ENCODE measurements at regions not wholly inside any gene's neighbourhood (a gene's known extent, or its start where the extent isn't known, plus 50 kb on each side); places are given as distances from the start of the nearest gene placed in this dataset.
A peak's percentile ranks its signal among the peaks of the same experiment; 100 is the strongest.

DNA sequence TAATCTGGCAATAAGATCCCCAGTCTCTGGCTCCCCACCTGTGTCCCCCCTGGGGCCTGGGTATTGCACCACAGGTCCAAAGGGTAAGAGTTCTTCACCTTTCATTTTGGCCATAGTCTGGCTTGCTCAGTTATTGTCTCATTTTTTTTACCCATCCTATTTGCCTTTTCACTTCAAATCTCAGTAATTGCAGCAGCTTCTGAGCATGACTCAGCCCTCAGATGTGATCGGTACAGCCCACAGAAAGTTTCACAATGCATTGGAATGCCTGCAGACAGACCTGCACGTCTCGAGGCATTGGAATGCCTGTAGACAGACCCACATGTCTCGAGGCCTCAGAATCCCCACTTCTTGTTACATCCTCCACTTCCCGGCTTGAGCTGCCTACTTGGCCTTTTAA, 173.6 kb downstream of the NUFIP1 start (continued):
- TF ChIP-seq, protein P1, sequence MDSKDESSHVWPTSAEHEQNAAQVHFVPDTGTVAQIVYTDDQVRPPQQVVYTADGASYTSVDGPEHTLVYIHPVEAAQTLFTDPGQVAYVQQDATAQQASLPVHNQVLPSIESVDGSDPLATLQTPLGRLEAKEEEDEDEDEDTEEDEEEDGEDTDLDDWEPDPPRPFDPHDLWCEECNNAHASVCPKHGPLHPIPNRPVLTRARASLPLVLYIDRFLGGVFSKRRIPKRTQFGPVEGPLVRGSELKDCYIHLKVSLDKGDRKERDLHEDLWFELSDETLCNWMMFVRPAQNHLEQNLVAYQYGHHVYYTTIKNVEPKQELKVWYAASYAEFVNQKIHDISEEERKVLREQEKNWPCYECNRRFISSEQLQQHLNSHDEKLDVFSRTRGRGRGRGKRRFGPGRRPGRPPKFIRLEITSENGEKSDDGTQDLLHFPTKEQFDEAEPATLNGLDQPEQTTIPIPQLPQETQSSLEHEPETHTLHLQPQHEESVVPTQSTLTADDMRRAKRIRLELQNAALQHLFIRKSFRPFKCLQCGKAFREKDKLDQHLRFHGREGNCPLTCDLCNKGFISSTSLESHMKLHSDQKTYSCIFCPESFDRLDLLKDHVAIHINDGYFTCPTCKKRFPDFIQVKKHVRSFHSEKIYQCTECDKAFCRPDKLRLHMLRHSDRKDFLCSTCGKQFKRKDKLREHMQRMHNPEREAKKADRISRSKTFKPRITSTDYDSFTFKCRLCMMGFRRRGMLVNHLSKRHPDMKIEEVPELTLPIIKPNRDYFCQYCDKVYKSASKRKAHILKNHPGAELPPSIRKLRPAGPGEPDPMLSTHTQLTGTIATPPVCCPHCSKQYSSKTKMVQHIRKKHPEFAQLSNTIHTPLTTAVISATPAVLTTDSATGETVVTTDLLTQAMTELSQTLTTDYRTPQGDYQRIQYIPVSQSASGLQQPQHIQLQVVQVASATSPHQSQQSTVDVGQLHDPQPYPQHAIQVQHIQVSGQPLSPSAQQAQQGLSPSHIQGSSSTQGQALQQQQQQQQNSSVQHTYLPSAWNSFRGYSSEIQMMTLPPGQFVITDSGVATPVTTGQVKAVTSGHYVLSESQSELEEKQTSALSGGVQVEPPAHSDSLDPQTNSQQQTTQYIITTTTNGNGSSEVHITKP (tag by site-specific recombination; IDR thresholded peaks at IDR 0.05), result no peak
- no peak for TF ChIP-seq ZNF184 (tag by site-specific recombination; IDR thresholded peaks at IDR 0.05)
- no peak for TF ChIP-seq ZNF501 (tag by site-specific recombination; IDR thresholded peaks at IDR 0.05)
- TF ChIP-seq, protein P2, sequence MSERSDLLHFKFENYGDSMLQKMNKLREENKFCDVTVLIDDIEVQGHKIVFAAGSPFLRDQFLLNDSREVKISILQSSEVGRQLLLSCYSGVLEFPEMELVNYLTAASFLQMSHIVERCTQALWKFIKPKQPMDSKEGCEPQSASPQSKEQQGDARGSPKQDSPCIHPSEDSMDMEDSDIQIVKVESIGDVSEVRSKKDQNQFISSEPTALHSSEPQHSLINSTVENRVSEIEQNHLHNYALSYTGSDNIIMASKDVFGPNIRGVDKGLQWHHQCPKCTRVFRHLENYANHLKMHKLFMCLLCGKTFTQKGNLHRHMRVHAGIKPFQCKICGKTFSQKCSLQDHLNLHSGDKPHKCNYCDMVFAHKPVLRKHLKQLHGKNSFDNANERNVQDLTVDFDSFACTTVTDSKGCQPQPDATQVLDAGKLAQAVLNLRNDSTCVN (tag by site-specific recombination; optimal IDR thresholded peaks at IDR 0.05), result no peak
- no peak for TF ChIP-seq ZNF529 (tag by site-specific recombination; IDR thresholded peaks at IDR 0.05; ENCODE audit: insufficient replicate concordance)
- TF ChIP-seq ZNF514 (tag by site-specific recombination; IDR thresholded peaks at IDR 0.05), result no peak
- TF ChIP-seq, protein P3, sequence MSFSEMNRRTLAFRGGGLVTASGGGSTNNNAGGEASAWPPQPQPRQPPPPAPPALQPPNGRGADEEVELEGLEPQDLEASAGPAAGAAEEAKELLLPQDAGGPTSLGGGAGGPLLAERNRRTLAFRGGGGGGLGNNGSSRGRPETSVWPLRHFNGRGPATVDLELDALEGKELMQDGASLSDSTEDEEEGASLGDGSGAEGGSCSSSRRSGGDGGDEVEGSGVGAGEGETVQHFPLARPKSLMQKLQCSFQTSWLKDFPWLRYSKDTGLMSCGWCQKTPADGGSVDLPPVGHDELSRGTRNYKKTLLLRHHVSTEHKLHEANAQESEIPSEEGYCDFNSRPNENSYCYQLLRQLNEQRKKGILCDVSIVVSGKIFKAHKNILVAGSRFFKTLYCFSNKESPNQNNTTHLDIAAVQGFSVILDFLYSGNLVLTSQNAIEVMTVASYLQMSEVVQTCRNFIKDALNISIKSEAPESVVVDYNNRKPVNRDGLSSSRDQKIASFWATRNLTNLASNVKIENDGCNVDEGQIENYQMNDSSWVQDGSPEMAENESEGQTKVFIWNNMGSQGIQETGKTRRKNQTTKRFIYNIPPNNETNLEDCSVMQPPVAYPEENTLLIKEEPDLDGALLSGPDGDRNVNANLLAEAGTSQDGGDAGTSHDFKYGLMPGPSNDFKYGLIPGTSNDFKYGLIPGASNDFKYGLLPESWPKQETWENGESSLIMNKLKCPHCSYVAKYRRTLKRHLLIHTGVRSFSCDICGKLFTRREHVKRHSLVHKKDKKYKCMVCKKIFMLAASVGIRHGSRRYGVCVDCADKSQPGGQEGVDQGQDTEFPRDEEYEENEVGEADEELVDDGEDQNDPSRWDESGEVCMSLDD (tag by site-specific recombination; IDR thresholded peaks at IDR 0.05), result no peak
- no peak for TF ChIP-seq KLF10 (tag by site-specific recombination; IDR thresholded peaks at IDR 0.05)
- no peak for TF ChIP-seq ZNF830 (tag by site-specific recombination; IDR thresholded peaks at IDR 0.05; ENCODE audit: low read depth)
- TF ChIP-seq ZNF274 (IDR thresholded peaks at IDR 0.05; ENCODE audit: low read length), result no peak
- TF ChIP-seq ZNF274 (tag by site-specific recombination; IDR thresholded peaks at IDR 0.05; ENCODE audit: borderline replicate concordance), result no peak
- TF ChIP-seq, protein P4, sequence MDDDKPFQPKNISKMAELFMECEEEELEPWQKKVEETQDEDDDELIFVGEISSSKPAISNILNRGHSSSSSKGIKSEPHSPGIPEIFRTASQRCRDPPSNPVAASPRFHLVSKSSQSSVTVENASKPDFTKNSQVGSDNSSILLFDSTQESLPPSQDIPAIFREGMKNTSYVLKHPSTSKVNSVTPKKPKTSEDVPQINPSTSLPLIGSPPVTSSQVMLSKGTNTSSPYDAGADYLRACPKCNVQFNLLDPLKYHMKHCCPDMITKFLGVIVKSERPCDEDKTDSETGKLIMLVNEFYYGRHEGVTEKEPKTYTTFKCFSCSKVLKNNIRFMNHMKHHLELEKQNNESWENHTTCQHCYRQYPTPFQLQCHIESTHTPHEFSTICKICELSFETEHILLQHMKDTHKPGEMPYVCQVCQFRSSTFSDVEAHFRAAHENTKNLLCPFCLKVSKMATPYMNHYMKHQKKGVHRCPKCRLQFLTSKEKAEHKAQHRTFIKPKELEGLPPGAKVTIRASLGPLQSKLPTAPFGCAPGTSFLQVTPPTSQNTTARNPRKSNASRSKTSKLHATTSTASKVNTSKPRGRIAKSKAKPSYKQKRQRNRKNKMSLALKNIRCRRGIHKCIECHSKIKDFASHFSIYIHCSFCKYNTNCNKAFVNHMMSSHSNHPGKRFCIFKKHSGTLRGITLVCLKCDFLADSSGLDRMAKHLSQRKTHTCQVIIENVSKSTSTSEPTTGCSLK (tag by site-specific recombination; IDR thresholded peaks at IDR 0.05), result no peak
- no peak for TF ChIP-seq HOXC10 (CRISPR knock-in tag; IDR thresholded peaks at IDR 0.05)
- TF ChIP-seq MZF1 (tag by site-specific recombination; IDR thresholded peaks at IDR 0.05; ENCODE audit: borderline replicate concordance), result no peak
- no peak for TF ChIP-seq ZNF777 (tag by site-specific recombination; IDR thresholded peaks at IDR 0.05; ENCODE audit: borderline replicate concordance)
- TF ChIP-seq ZXDB (tag by site-specific recombination; IDR thresholded peaks at IDR 0.05), result no peak
- TF ChIP-seq PRDM1 (tag by site-specific recombination; IDR thresholded peaks at IDR 0.05), result peak; percentile 58; the same call in 1 of the 2 replicates
- TF ChIP-seq ZNF16 (tag by site-specific recombination; IDR thresholded peaks at IDR 0.05; ENCODE audit: low read depth), result no peak
- no peak for TF ChIP-seq ZFP41 (tag by site-specific recombination; IDR thresholded peaks at IDR 0.05; ENCODE audit: borderline replicate concordance)
- no peak for TF ChIP-seq SCRT2 (tag by site-specific recombination; IDR thresholded peaks at IDR 0.05)
- no peak for TF ChIP-seq ZNF701 (tag by site-specific recombination; IDR thresholded peaks at IDR 0.05)
- no peak for TF ChIP-seq ZNF292 (tag by site-specific recombination; IDR thresholded peaks at IDR 0.05; ENCODE audit: borderline replicate concordance, low read depth)
- peak; percentile 19; the same call in 1 of the 2 replicates for TF ChIP-seq ZFHX2 (tag by site-specific recombination; conservative IDR thresholded peaks at IDR 0.05)
- TF ChIP-seq ZBTB20 (tag by site-specific recombination; IDR thresholded peaks at IDR 0.05), result no peak
